ENCODE measurements at regions not wholly inside any gene's neighbourhood (a gene's known extent, or its start where the extent isn't known, plus 50 kb on each side); places are given as distances from the start of the nearest gene placed in this dataset.
"Not testable (repeated sequence)": the region's sequence is repeated elsewhere in the genome, so short reads cannot be mapped to it uniquely, and the experiment has no call there.

DNA sequence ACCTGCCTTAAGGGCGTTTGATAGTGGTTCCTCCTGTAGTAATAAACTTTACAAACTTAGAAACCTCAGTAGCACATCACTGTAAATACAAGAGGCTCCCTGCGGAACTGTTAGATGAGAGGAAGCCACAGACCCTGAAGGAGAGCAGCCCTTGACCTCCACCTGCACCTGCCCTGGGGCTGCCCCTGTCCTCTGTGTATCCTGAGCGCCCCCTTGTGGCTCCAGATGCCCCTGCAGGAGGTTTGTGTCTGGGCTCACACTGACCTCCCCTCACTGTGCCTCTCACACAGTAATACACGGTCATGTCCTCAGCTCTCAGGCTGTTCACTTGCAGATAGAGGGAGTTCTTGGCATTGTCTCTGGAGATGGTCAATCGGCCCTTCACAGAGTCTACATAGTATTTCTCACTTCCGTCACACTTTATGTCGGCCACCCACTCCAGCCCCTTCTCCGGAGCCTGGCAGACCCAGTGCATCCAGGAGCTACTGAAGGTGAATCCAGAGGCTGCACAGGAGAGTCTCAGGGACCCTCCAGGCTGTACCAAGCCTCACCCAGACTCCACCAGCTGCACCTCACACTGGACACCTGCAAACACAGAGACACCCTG is 1059.8 kb downstream of the TMEM121 start:
- no peaks in the 10 kb centered on the region for H3K9me3 ChIP-seq
- no peak for DNase-seq
- no peak overlapping the region for H3K4me3 ChIP-seq
- intact Hi-C loops (cut with DNase I; ENCODE audit: low total_unique reads): no loop called here
- no peaks in the 10 kb centered on the region for H3K27me3 ChIP-seq
- no peaks in the 10 kb centered on the region for H3K36me3 ChIP-seq
- no peak overlapping the region for H3K27ac ChIP-seq
- no peak for TF ChIP-seq POLR2A (IDR thresholded peaks at IDR 0.05)
- TF ChIP-seq, protein P1, sequence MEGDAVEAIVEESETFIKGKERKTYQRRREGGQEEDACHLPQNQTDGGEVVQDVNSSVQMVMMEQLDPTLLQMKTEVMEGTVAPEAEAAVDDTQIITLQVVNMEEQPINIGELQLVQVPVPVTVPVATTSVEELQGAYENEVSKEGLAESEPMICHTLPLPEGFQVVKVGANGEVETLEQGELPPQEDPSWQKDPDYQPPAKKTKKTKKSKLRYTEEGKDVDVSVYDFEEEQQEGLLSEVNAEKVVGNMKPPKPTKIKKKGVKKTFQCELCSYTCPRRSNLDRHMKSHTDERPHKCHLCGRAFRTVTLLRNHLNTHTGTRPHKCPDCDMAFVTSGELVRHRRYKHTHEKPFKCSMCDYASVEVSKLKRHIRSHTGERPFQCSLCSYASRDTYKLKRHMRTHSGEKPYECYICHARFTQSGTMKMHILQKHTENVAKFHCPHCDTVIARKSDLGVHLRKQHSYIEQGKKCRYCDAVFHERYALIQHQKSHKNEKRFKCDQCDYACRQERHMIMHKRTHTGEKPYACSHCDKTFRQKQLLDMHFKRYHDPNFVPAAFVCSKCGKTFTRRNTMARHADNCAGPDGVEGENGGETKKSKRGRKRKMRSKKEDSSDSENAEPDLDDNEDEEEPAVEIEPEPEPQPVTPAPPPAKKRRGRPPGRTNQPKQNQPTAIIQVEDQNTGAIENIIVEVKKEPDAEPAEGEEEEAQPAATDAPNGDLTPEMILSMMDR (IDR thresholded peaks at IDR 0.05): no peak
- H3K4me1 ChIP-seq: no peaks in the 10 kb centered on the region

DNA sequence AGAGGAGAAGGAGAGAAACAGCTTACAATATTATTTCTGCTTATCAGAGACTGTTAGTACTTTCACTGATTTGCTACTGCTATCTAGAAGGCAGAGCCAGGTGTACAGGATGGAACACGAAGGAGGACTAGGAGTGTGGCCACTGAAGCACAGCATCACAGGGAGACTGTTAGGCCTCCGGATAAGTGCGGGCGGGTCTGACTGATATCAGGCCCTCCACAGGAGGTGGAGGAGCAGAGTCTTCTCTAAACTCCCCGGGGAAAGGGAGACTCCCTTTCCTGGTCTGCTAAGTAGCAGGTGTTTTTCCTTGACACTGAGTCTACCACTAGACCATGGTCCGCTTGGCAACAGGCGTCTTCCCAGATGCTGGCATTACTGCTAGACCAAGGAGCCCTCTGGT is 1065.2 kb downstream of the TMEM121 start:
- H3K27me3 ChIP-seq; intact Hi-C loops (cut with DNase I; ENCODE audit: low total_unique reads); H3K4me3 ChIP-seq; H3K4me1 ChIP-seq; H3K36me3 ChIP-seq; H3K27ac ChIP-seq; H3K9me3 ChIP-seq; DNase-seq: not testable (repeated sequence)

DNA sequence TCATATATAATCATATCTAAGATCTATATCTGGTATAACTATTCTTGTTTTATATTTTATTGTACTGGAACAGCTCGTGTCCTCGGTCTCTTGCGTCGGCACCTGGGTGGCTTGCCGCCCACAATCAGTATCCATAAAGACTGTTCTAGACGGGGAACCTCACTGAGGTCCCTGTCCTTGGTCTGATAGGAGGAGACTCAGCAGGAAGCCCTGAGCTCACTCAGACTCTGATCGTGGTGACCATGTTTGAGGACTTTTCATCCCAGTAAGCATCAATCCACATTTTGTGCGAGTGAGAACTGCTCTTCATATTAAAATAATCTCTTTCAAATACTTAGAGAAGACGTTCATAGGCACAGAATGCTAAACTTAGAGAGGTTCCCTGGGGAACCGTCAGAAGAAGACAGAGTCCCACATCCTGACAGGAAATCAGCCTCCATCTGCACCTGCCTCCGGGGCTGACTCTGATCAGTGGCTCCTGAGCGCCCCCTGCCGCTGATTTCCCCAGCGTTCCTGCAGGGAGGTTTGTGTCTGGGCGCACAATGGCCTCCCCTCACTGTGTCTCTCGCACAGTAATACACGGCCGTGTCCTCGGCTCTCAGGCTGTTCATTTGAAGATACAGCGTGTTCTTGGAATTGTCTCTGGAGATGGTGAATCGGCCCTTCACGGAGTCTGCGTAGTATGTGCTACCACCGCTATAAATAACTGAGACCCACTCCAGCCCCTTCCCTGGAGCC is 1065.9 kb downstream of the TMEM121 start:
- H3K27me3 ChIP-seq; H3K27ac ChIP-seq; H3K36me3 ChIP-seq; H3K4me1 ChIP-seq; intact Hi-C loops (cut with DNase I; ENCODE audit: low total_unique reads); H3K4me3 ChIP-seq; H3K9me3 ChIP-seq; DNase-seq: not testable (repeated sequence)

DNA sequence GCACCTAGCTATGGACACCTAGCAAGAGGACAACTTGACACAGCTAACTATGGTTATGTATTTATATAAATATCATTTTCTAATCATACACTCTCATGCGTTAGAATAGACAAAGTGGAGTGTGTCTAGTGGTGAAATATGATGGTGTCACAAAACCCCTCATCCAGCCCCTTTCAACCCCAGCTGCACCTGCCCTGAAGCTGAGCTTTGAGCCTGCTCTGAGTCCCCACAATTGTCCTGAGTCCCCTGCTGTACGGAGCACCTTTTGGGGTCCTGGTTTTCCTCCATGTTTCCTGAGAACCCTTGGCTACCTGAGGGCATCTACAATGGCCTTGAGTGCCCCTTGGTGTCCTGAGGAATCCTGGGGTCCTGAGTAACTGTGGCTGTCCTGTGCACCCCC is 1072.8 kb downstream of the TMEM121 start:
- Histone ChIP-seq H3K36me3 (no peaks in the 10 kb centered on the region), H3K9me3 (no peaks in the 10 kb centered on the region), H3K4me3 (no peak overlapping the region), H3K27me3 (no peaks in the 10 kb centered on the region), H3K4me1 (no peaks in the 10 kb centered on the region), H3K27ac (no peak overlapping the region)
- TF ChIP-seq, protein P1 (IDR thresholded peaks at IDR 0.05): no peak
- TF ChIP-seq POLR2A (IDR thresholded peaks at IDR 0.05): no peak
- intact Hi-C loops (cut with DNase I; ENCODE audit: low total_unique reads): no loop called here
- no peak for DNase-seq

DNA sequence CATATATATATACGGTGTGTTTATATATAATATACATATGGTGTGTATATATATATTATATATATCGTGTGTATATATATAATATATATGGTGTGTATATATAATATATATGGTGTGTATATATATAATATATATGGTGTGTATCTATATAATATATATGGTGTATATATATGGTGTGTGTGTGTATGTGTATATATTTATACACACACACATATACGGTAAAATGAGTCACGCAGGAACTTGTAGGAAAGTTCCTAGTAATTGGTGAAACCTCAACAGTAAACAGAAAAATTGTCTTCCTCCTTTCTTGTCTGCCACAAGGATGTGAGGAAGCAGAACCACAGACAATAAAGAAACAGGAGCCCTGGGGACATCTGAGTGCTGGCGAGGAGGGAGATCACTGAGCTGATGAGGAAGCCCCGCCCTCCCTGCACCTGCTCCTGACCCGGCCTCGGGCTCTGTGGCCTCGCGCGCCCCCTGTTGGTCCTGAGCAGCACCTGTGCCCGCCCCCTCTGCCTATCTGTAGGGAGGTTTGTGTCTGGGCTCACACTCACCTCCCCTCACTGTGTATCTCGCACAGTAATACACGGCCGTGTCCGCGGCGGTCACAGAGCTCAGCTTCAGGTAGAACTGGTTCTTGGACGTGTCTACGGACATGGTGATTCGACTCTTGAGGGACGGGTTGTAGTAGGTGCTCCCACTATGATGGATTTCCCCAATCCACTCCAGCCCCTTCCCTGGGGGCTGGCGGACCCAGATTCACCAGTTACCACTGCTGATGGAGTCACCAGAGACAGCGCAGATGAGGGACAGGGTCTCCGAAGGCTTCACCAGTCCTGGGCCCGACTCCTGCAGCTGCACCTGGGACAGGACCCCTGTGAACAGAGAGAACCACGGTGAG is 1079.4 kb downstream of the TMEM121 start:
- TF ChIP-seq POLR2A (IDR thresholded peaks at IDR 0.05): no peak
- TF ChIP-seq, protein P1 (IDR thresholded peaks at IDR 0.05): no peak
- Histone ChIP-seq H3K27ac (no peak overlapping the region), H3K9me3 (no peaks in the 10 kb centered on the region), H3K4me3 (no peak overlapping the region), H3K4me1 (no peaks in the 10 kb centered on the region), H3K27me3 (no peaks in the 10 kb centered on the region), H3K36me3 (no peaks in the 10 kb centered on the region)
- DNase-seq: no peak
- intact Hi-C loops (cut with DNase I; ENCODE audit: low total_unique reads): no loop called here

DNA sequence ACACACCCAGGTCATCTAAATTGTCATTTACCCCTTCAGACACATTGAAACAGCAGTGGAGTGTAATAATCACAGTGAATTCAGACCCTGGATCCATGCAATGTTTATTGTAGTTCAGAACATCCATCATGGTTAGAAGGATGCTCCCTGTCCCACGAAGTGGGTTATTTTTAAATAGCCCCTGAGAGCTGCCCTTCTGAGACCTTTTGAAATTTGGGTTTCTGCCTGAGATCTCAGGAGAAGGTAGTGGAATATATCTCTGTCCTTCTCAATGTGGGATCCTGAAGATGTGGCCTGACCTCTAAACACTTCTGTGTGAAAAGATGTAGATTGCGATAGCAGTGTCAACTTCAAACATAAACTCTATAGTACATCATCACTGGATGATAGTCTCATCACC is 1080.6 kb downstream of the TMEM121 start:
- no peaks in the 10 kb centered on the region for H3K36me3 ChIP-seq
- no peak overlapping the region for H3K4me3 ChIP-seq
- H3K4me1 ChIP-seq: no peaks in the 10 kb centered on the region
- no peak for TF ChIP-seq POLR2A (IDR thresholded peaks at IDR 0.05)
- TF ChIP-seq, protein P1 (IDR thresholded peaks at IDR 0.05): no peak
- no peaks in the 10 kb centered on the region for H3K27me3 ChIP-seq
- H3K27ac ChIP-seq: no peak overlapping the region
- no peak for DNase-seq
- H3K9me3 ChIP-seq: no peaks in the 10 kb centered on the region
- intact Hi-C loops (cut with DNase I; ENCODE audit: low total_unique reads): no loop called here
